ENCODE measurements at regions not wholly inside any gene's neighbourhood (a gene's known extent, or its start where the extent isn't known, plus 50 kb on each side); places are given as distances from the start of the nearest gene placed in this dataset.
"Not testable (repeated sequence)": the region's sequence is repeated elsewhere in the genome, so short reads cannot be mapped to it uniquely, and the experiment has no call there.

DNA sequence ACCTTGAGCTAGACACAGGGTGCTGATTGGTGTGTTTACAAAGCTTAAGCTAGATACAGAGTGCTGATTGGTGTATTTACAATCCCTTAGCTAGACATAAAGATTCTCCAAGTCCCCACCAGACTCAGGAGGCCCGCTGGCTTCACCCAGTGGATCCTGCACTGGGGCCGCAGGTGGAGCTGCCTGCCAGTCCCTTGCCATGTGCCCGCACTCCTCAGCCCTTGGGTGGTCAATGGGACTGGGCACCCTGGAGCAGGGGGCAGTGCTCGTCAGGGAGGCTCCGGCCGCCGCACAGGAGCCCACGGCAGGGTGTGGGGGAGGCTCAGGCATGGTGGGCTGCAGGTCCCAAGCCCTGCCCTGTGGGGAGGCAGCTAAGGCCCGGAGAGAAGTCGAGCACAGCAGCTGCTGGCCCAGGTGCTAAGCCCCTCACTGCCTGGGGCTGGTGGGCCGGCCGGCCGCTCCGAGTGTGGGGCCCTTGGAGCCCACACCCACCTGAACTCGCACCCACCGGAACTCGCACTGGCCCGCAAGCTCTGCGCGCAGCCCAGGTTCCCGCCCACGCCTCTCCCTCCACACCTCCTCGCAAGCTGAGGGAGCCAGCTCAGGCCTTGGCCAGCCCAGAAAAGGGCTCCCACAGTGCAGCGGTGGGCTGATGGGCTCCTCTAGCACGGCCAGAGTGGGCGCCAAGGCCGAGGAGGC lies 169.1 kb upstream of the ARSJ start:
- TF ChIP-seq, protein P1, sequence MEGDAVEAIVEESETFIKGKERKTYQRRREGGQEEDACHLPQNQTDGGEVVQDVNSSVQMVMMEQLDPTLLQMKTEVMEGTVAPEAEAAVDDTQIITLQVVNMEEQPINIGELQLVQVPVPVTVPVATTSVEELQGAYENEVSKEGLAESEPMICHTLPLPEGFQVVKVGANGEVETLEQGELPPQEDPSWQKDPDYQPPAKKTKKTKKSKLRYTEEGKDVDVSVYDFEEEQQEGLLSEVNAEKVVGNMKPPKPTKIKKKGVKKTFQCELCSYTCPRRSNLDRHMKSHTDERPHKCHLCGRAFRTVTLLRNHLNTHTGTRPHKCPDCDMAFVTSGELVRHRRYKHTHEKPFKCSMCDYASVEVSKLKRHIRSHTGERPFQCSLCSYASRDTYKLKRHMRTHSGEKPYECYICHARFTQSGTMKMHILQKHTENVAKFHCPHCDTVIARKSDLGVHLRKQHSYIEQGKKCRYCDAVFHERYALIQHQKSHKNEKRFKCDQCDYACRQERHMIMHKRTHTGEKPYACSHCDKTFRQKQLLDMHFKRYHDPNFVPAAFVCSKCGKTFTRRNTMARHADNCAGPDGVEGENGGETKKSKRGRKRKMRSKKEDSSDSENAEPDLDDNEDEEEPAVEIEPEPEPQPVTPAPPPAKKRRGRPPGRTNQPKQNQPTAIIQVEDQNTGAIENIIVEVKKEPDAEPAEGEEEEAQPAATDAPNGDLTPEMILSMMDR (IDR thresholded peaks at IDR 0.05 in 4 of 5, conservative IDR thresholded peaks at IDR 0.05 in 1 of 5), result not testable (repeated sequence)
- TF ChIP-seq POLR2A (IDR thresholded peaks at IDR 0.05), result not testable (repeated sequence)

All from gastrocnemius medialis (tissue), 4 donors.